HG02678 (cell line): ENCODE measurements at regions not wholly inside any gene's neighbourhood (a gene's known extent, or its start where the extent isn't known, plus 50 kb on each side); places are given as distances from the start of the nearest gene placed in this dataset.

Experiments
- ATAC-seq: cut with Tn5 transposase; IDR thresholded peaks from one replicate; pipeline ENCODE4 v1.9.1; 2021; ENCODE audit warnings: mild to moderate bottlenecking, moderate library complexity; ENCODE audit not compliant: unreplicated experiment

DNA sequence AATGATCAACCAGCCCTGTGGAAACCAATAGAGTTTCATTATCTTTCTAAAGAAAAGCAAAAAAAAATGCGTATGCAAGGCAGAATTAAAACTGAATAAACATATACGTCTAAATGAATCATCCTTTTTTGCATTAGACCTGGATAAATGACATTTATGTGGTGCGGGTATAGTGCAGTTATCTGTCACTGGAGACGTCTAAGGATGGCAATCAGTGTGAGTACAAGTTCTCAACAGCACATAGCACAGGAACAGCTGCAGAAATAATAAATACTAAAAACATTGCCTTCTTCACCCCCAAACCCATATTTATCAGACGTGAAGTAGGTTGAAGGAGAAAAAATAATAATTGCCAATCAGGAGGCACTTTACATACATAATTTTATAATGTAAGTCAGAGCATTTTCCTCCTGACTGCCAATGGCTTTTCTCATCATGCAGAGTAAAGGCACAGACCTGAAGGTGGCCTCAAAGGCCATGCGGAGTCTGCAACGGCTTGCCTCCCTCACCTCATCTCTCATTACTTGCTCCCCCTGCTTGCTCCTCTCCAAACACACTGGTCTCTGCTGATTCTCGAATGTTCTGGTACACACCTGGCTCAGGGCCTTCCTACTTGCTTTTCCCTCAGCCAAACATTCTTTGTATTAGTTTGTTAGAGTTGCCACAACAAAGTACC, 574.7 kb upstream of the PLXNA2 start:
- ATAC-seq: no peak

DNA sequence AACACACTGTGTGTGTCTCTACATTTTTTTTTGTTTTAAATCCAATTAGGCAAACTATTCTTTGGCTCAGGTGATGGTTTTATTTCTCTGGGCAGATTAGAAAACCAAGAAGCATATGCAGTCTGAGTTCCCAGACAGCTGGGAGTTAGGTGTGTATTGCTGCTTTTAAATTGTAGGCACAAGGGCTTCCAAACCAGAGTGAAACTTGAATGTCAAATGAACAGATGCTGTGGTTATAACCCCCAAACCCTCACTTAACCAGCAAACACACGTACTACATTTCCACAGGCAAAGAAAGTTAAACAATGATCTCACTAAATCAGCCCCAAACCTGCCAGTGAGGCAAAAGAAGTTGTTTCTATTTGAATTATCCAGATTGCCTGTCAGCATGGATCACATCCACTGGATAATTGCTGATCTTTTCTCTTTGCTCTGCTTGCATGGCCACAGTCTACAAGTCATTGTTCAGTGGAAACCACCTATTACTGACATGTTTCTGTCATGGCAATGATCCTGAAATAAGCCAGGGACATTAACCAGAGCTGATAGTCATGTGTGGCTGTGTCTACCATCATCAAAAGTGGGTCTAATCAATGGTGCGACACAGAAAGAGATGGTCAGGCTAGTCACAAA, 576.5 kb upstream of the PLXNA2 start:
- ATAC-seq: no peak

DNA sequence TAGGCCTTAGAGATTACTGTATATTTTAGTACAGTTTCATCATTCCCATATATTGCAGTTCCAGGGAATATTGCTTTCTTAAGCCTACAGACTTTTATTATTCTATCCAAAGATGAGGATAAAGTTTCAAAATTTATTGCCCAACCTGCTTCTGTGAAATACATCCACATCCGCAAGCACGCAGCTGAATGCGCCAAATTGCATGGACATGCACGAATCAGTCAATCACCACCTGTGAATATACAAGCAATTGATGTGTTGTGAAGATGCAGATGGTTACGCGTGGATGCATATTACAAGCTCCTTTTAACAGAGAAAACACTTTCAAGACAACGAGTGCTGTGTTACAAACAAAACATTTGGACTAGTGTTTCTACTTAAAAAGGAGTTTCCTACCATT, 577.8 kb upstream of the PLXNA2 start:
- no peak for ATAC-seq

DNA sequence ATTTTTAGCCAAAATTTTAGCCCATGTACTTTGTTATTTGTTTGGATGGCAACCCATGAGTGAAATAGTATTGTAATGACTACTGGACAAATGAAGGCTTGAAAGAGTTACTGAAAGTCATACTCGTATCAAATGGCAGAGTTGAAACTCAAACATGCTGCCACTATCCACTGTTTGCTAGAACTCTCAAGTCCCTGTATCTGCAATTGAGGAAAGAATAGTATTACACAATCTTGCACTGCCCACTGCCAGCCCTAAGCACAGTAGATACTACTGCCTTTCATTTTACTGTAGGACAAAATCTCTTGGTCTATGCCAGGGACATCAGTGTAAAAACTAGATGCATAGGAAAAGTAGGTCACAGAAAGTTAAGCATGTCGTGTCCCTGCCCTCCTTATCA, 581.1 kb upstream of the PLXNA2 start:
- no peak for ATAC-seq

DNA sequence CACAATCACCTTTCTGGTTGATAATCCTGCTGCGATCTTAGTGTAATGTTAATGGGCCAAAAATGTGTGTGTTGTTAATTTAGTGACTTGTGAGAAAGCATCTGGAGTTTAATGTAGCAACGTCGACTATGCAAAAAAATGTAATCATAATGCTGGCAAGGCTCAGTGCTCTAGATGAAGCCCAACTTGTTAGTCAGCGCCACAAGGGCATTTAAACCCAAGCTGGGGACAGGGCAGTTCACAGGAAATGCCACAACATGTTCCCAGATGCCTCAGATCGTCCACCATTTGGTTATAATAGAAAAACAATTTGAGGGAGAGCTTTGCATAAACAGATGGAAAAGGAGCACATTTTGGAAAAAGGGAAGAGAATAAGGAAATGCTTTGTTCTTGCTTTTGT, 585.4 kb upstream of the PLXNA2 start:
- ATAC-seq: no peak

DNA sequence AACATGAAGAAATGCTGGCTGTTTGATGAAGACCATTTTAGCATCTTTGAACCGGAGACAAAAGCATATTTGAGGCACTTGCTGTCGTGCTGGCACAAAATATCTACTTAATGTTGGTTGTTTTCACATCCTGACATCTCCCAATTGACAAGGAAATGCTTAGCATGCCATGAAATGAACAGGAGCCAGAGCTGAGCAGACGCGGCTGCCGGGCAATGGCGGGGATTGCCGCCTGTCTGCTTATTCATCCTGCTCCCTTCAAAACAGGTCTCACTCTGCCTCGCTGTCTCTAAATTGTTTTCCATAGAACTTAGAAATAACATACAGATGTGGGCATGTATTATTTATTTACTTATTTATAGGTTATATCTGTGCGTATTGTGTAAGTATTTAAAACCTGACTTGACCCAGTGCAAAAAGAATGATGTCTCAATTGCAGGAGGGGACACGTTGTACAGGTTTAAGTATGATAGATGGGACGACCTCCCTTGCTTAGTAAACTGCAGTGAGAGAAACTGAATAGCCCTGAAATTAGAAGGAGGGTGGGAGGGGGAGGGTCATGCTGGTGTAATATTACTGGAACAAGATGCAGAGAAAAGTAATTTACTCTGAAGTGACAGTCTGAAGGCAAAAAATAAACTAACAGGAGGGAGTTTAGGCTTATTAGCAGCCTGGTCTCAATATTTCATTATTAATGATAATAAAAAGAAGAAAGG, 590.4 kb upstream of the PLXNA2 start:
- no peak for ATAC-seq

DNA sequence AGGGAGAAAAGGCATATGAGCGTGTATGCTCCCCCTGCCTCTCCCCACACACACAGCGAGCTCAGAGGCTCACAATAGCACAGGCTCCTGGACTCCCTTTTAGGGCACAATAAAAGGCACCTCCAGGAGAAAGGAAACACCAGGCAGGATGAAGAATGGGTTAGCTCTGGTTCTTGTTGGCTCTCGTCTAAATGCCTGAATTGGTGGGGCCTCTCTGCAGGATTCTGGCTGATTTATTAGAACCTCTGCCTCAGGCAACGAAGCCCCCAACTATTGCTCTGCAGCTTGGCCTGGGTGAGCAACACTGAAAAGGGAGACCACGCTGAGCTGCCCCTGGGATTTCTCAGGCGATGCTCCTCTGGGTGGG, 590.9 kb upstream of the PLXNA2 start:
- ATAC-seq: no peak

DNA sequence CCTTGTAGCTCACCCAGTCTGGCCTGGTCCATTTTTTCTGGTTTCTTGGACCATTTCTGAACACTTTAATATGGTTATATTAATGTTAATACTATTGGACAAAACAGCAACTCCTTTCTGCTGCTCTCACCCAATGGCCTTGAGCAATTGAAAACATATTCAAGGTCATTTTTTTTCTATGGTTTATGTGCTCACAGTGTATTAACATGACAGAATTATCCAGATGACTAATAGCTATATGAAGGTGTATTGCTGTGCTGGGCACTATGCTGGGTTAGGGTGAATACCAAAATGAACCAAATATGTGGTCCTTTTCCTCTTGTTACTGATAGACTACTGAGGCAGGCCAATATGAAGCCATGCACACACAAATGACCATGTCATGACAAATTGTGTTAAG, 591.6 kb upstream of the PLXNA2 start:
- no peak for ATAC-seq

DNA sequence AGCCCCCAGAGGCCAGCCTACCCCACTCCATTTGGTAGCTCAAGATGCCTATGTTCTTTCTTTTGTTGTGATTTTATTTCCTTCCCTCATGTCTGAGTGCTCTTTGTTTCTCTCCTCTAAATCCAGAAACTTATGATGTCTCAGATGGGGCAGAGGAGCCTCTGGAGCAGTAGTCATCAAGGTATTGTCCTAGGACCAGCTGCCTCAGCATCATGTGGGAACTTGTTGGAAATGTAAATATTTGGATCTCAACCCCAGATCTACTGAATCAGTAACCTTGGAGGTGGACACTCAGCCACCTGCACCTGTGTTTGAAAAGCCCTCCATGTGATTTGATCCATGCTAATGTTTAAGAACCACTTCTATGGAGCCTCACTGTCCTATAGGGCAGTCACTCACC, 593.1 kb upstream of the PLXNA2 start:
- no peak for ATAC-seq

DNA sequence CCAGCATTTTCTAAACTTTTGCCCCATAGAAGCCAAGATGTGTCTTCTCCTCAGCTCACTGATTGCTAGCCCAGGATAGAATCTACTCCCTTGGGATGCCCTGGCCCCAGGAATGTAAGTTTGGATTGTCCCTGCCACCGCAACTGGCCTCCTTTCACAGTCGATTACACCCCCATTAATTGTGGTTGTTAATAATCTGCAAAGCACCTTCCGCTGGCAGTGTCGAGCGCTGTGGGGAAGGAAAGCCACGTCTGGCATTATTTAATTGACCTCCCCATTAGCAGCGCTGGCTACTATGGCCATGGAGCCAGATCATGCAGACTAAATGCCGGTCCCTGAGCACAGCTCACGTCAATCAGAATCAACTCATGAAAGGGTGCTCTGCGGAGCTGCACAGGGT, 597.3 kb upstream of the PLXNA2 start:
- no peak for ATAC-seq

DNA sequence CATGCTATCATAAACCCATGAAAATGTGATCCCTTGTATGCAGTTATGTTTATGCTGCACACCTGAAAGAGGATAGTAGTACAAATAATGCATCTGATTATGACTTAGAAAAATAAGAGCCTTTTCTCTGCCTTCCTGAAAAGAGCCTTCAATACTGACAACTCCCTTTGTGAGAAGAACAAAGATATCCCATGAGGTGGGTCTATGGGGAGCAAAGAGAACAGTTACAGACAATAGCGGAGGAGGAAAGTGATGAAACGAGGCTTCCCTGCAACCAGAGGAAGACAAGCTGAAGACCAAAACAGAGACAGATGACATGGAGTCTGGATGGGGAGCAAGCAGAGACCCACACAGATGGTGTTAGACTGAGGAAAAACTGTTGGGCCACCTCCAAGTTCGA, 598.3 kb upstream of the PLXNA2 start:
- ATAC-seq: no peak

DNA sequence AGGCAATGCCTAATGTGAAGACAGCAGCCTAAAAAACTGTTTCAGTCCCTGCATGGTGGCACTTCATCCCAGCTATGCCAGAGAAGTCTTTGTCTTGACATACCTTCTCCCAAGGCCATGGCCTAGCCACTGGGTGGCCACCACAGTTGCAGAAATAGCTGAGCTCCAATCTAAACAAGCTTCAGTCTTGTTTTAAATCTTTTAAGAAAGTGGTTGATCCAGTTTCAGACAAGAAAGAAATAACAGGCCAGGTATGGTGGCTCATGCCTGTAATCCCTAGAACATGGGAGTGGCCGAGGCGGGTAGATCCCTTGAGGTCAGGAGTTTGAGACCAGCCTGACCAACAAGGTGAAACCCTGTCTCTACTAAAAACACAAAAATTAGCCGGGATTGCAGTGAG, 600.0 kb upstream of the PLXNA2 start:
- ATAC-seq: no peak

DNA sequence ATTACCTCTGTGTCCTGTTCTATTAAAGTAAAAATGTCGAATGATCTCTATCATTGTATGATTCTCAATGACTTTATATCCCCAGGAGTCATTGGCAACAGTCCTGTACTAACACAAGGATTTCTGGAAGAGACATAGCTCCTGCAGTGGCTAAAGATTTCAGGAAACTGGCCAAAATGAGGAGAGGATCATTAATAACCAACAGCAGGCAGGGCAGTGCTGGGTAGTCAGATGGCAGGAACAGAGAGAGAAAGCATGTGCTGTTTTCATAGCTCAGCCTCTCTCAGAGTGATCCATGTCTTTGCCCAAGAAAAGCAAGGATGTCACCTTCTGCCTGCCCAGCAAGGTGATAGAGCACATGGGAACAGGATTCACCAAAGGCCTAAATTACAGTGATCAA, 604.7 kb upstream of the PLXNA2 start:
- no peak for ATAC-seq

DNA sequence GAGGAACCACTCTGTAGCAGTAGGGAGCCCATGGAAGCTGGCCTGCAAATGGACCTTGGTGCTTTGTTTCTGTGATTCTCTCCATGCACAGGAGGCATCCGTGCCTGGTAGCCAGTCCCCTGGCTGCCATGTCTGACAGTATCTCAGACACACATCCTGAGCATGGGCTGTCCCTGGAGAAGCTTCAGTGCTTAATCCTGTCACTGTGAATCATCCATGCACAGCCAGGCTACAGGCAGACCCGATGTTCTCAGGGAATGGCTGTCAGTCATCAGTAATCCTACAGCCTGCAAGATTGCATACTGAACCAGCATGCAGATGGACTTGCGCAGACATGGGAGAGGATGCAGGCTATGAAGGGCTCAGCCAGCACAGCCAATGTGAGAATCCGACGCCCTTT, 606.3 kb upstream of the PLXNA2 start:
- no peak for ATAC-seq

DNA sequence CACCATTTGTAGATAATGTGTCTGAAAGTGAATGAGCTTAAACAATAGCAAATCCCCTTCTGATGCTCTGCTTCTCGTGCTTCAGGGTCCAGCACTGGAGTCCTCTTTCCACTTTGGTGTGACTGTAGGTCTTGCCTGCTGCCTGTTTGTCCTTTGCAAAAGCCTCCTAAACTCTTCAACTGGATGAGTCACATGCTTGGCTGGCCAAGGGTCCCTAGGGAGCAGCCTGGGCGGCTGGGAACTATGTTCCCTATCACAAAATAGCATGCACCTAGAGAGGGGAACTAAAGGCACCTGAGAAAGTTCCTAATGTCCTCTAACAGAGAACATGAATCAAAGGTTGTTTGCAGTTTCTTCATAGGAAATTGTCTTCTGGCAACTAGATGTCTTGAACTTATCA, 607.2 kb upstream of the PLXNA2 start:
- no peak for ATAC-seq

DNA sequence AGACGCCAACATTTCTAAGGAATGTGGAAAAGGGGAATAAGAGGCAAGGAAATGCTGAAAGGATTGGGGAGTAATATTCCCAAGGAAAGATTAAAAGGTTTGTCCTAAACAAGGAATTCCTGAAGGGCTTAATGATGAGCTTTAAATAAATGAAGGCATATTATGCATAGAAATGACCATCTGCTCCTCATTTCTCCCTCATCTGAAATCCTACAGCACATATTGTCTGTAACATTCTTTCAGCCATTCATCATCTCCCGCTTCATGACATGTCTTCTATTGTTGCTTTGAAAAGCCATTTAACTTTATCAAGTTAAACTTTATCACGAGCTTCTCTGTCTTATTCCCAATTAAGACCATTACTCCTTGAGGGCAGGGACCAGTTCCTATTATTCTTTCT, 608.7 kb upstream of the PLXNA2 start:
- ATAC-seq: no peak

DNA sequence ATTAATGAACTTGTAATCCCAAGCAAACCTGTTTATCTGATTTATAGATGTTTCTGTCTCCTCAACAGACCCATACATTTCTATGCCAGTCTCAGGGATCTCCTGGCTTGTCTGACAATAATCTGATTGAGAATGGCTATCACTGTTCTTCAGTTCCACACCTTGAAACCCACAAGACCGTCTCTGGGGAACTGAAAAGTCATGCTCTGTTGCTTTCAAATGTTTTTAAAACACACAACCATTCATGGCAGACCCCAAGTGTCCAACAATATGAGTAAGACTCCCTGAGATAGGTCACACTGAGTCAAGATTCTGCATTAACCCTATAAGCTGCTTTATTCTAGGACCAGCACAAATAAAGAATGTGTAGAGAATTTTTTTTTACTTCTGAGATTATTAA, 611.2 kb upstream of the PLXNA2 start:
- ATAC-seq: peak; percentile 62

DNA sequence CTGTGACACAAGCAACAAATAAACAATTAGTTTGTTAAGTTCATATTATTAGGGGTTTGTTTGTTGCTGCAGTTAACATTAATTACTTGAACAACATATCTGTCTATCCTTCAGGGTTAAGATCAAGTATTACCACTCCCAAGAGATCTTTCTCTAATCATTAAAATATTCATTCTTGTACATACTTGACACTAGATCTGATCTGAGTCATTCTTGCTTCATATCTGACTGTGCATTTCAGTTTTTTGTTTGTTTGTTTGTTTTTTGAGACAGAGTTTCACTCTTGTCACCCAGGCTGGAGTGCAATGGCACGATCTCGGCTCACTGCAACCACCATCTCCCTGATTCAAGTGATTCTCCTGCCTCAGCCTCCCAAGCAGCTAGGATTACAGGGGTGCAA, 613.3 kb upstream of the PLXNA2 start:
- no peak for ATAC-seq

DNA sequence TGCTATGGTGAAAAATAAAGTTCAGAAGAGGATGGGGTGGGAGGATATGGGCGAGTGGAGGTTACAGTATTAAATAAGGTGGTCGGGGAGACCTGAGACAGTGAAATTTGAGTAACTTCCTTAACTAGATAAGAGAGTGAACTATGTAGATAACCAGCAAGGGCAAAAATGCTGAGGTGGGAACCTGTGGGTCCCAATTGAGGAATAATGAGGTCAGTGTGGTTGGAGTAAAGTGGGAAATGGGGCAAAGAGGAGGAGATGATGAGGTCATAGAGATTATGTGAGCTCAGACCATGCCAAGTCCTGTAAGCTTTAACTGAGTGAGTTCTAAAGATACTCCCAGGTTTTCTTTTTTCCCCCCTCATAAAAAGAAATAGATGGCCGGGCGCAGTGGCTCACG, 614.6 kb upstream of the PLXNA2 start:
- no peak for ATAC-seq

DNA sequence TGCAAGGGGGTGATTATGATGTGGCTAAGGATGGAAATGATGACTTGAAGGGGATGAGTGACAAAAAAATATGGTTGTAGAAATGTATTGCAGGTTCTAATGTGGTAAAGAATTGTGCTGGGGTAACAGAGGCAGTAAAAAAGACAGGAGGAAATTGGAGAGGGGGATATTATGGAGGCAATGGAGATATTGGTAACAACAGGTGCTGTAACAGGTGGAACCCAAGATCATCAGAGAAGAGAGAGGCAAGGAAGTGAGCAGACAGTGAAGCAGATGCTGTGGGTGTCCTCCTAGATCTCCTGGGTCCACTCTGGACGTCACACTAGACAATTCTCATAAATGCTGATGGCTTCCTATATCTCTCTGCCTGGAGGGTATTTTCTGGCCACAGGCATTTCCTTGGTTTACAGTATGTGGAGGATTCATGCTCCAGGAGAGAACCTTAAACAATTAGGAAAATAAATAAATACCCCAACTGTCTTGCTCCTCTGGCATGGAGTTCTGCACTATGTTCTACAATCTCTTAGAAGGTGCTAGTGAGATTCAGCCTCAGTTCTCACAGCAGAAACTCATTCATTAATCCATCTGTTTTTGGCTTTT, 620.3 kb upstream of the PLXNA2 start:
- ATAC-seq: no peak

DNA sequence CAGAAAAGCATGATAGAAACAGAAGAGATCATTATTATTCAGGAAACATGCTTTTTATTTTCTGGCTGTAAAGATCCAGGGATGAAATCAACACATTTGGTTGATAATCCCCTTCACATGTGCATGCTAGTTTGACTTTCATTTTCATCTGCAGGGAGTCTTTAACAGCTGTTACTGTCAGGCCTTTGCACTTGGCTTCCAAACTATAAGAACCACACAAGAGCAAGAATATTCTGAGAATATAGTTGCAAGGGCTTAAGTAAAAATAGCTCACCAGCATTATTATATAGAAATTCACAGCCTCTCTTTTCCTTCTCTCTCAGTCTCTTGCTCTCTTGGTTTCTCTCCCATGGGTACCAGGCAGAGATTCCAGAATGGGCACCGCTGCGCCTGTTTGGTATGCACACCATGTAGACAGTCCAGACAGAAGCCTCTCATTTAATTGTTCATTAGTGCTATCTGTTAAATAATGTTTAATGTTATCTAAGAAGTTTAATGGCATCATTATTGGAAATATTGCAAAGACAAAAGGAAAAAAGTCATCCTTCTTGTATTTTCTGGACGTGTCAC, 622.3 kb upstream of the PLXNA2 start:
- no peak for ATAC-seq

DNA sequence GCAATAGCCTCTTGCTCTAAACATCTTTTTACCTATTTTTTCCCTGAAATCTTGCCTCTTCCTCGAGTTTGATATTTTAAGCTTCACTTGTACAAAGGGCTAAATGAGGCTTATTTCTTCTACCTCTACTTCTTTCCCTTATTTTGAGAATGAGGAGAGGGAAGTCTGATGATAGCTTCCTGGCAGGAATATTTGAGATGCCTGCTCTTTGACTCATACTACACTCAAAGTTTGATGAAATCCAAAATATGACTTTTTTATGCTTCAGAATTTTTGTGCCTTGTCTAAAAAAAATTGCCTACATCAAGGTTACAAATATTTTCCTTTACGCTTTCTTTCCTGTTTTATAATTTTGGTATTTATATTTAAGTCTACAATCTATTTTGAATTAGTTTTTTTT, 624.4 kb upstream of the PLXNA2 start:
- no peak for ATAC-seq
